ENCODE measurements at regions not wholly inside any gene's neighbourhood (a gene's known extent, or its start where the extent isn't known, plus 50 kb on each side); places are given as distances from the start of the nearest gene placed in this dataset.
A peak's percentile ranks its signal among the peaks of the same experiment; 100 is the strongest.

DNA sequence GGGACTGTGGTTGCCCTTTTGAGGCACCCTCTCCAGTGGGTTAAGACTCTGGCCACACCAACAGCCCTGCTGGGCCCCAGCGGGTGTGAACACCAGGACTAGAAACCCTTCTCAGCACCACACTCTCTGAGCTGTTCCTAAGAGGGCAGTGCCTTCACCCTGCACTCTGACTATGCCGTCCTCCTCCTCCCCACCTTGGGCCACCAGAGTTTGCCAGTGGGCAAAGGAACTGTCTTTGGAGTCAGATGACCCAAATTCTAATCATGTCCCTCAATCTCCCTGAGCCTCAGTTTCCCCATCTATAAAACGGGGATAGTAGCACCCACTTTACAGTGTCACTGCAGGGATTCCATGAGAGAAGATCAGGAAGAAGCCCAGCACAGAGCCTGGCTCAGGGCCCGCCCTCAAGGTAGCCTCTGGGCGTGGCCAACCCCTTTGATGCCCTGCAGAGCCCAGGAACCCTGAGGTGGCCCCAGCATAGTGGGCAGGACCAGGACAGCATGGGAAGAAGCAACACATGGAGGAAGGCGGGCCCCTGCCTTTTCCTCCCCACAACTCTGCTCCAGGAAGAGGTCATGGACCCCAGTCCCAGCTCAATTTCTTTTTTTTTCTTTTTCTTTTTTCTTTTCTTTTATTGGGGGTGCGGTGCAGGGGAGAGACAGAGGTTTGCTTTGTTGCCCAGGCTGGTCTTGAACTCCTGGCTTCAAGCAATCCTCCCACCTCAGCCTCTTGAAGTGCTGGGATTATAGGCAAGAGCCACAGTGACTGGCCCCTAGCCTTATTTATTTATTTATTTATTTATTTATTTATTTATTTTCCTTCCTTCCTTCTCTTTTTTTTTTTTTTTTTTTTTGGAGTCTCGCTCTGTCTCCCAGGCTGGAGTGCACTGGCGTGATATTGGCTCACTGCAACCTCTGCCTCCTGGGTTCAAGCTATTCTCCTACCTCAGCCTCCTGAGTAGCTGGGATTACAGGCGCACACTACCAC lies 115.7 kb upstream of the LINGO1 start:
- Histone ChIP-seq H3K27me3 (ENCODE audit: insufficient read depth, low read depth, low read length) (no peaks in the 10 kb centered on the region), H3K4me2 (ENCODE audit: low read length) (no peak overlapping the region), H3K27ac (ENCODE audit: low read length) (no peak overlapping the region)

DNA sequence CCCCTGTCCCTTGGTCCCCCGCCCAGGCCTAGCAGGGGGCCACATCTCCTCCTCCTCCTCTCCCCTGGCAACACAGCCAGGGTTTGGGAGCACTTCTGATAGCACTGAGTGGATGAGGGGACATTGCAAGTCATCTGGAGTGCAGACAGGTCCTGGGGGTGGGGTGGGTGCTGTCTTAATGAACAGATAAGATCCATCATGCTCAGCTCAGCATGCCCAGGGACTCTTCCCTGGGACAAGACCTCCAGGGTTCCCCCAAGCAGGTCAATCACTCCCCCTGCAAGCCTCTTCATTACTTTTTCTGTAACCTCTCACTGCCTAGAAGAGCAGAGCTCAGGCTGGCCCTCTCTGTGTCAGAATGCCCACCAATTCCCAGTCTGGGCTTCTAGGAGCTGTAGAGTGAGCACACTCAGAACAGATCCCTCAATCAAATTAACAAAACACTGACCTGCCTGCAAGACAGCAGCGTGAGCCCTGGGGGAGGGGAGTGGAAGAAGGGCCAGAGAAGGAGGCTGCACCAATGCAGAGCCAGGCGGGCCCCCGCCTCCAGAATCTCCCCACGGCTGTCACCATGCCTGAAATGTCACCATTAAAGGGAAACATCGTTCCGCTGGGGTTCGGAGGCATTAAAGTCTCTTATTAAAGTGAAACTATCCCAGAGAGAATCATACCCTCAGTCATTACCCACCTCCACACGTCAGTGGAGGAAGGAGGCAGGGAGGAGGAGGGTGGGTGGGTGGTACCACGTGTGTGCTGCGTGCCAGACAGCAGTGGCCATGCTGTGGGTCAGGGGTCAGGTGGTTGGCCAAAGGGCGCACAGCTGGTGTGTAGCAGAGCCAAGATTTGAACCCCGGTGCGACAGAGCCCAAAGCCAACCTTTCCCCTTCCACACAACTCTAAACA lies 114.7 kb upstream of the LINGO1 start:
- TF ChIP-seq RAD21 (conservative IDR thresholded peaks at IDR 0.05) = no peak
- Histone ChIP-seq H3K9me3 (ENCODE audit: low read length) (no peaks in the 10 kb centered on the region), H3K27ac (ENCODE audit: low read length) (peak overlapping the region; percentile 12), H4K20me1 (ENCODE audit: insufficient read depth) (no peaks in the 10 kb centered on the region), H3F3A (ENCODE audit: insufficient read depth, low read length, poor library complexity, severe bottlenecking) (no peaks in the 10 kb centered on the region), H3K36me3 (ENCODE audit: insufficient read depth, low read length) (no peaks in the 10 kb centered on the region), H3K9ac (ENCODE audit: low read length) (no peak overlapping the region), H3K4me3 (ENCODE audit: low read length) (peak overlapping the region; percentile 7), H3K27me3 (ENCODE audit: insufficient read depth, low read depth, low read length) (no peaks in the 10 kb centered on the region), H3K4me2 (ENCODE audit: low read length) (no peak overlapping the region), H2AFZ (ENCODE audit: low read depth, low read length) (no peak overlapping the region), H3K9me2 (ENCODE audit: insufficient read depth, low read length) (no peaks in the 10 kb centered on the region), H3K79me2 (replicated peaks; ENCODE audit: insufficient read depth, low read length) (no peaks in the 10 kb centered on the region)

More for the DNA sequence above, 115.7 kb upstream of the LINGO1 start:
- no peak overlapping the region for H2AFZ ChIP-seq (ENCODE audit: low read depth, low read length)
- H3K4me3 ChIP-seq (ENCODE audit: low read length) = no peak overlapping the region
- no peak overlapping the region for H3K9ac ChIP-seq (ENCODE audit: low read length)
- no peaks in the 10 kb centered on the region for H3K36me3 ChIP-seq (ENCODE audit: insufficient read depth, low read length)
- H3K79me2 ChIP-seq (replicated peaks; ENCODE audit: insufficient read depth, low read length) = no peaks in the 10 kb centered on the region
- H3K9me3 ChIP-seq (ENCODE audit: low read length) = no peaks in the 10 kb centered on the region
- no peak for TF ChIP-seq EP300 (conservative IDR thresholded peaks at IDR 0.05; ENCODE audit: poor library complexity, severe bottlenecking)
- no peak for TF ChIP-seq SMC3 (conservative IDR thresholded peaks at IDR 0.05; ENCODE audit: poor library complexity)
- TF ChIP-seq, protein P1, sequence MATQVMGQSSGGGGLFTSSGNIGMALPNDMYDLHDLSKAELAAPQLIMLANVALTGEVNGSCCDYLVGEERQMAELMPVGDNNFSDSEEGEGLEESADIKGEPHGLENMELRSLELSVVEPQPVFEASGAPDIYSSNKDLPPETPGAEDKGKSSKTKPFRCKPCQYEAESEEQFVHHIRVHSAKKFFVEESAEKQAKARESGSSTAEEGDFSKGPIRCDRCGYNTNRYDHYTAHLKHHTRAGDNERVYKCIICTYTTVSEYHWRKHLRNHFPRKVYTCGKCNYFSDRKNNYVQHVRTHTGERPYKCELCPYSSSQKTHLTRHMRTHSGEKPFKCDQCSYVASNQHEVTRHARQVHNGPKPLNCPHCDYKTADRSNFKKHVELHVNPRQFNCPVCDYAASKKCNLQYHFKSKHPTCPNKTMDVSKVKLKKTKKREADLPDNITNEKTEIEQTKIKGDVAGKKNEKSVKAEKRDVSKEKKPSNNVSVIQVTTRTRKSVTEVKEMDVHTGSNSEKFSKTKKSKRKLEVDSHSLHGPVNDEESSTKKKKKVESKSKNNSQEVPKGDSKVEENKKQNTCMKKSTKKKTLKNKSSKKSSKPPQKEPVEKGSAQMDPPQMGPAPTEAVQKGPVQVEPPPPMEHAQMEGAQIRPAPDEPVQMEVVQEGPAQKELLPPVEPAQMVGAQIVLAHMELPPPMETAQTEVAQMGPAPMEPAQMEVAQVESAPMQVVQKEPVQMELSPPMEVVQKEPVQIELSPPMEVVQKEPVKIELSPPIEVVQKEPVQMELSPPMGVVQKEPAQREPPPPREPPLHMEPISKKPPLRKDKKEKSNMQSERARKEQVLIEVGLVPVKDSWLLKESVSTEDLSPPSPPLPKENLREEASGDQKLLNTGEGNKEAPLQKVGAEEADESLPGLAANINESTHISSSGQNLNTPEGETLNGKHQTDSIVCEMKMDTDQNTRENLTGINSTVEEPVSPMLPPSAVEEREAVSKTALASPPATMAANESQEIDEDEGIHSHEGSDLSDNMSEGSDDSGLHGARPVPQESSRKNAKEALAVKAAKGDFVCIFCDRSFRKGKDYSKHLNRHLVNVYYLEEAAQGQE (IDR thresholded peaks at IDR 0.05; ENCODE audit: borderline replicate concordance) = no peak
- TF ChIP-seq TAF1 (IDR thresholded peaks at IDR 0.05; ENCODE audit: low read depth) = no peak
- no peak for TF ChIP-seq EZH2 (IDR thresholded peaks at IDR 0.05; ENCODE audit: borderline replicate concordance, insufficient read depth, low read length, poor library complexity, severe bottlenecking)
- TF ChIP-seq, protein P2, sequence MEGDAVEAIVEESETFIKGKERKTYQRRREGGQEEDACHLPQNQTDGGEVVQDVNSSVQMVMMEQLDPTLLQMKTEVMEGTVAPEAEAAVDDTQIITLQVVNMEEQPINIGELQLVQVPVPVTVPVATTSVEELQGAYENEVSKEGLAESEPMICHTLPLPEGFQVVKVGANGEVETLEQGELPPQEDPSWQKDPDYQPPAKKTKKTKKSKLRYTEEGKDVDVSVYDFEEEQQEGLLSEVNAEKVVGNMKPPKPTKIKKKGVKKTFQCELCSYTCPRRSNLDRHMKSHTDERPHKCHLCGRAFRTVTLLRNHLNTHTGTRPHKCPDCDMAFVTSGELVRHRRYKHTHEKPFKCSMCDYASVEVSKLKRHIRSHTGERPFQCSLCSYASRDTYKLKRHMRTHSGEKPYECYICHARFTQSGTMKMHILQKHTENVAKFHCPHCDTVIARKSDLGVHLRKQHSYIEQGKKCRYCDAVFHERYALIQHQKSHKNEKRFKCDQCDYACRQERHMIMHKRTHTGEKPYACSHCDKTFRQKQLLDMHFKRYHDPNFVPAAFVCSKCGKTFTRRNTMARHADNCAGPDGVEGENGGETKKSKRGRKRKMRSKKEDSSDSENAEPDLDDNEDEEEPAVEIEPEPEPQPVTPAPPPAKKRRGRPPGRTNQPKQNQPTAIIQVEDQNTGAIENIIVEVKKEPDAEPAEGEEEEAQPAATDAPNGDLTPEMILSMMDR (IDR thresholded peaks at IDR 0.05; ENCODE audit: poor library complexity, severe bottlenecking) = no peak
- TF ChIP-seq RAD21 (conservative IDR thresholded peaks at IDR 0.05) = no peak
- no peak for TF ChIP-seq POLR2AphosphoS5 (IDR thresholded peaks at IDR 0.05)
- no peak for TF ChIP-seq MXI1 (conservative IDR thresholded peaks at IDR 0.05; ENCODE audit: poor library complexity, severe bottlenecking)
- no peaks in the 10 kb centered on the region for H3F3A ChIP-seq (ENCODE audit: insufficient read depth, low read length, poor library complexity, severe bottlenecking)
- no peaks in the 10 kb centered on the region for H3K9me2 ChIP-seq (ENCODE audit: insufficient read depth, low read length)
- no peaks in the 10 kb centered on the region for H4K20me1 ChIP-seq (ENCODE audit: insufficient read depth)

Measured in neural cell (in vitro differentiated cells).